ENCODE measurements at regions not wholly inside any gene's neighbourhood (a gene's known extent, or its start where the extent isn't known, plus 50 kb on each side); places are given as distances from the start of the nearest gene placed in this dataset.

- Histone ChIP-seq H3K27me3 (replicated peaks; ENCODE audit: control insufficient read depth, insufficient read depth, low read length) (no peaks in the 10 kb centered on the region; the same call in 1 of the 2 replicates), H3K36me3 (ENCODE audit: control insufficient read depth, insufficient read depth, low read length) (no peaks in the 10 kb centered on the region), H3K4me3 (replicated peaks; ENCODE audit: low read depth, low read length) (no peak overlapping the region)
- DNase-seq (ENCODE audit: extremely low read depth, insufficient read length), result no peak
- TF ChIP-seq CTCF (IDR thresholded peaks at IDR 0.05; ENCODE audit: insufficient read depth, low read length, poor library complexity, severe bottlenecking), result no peak
These were observed 202.1 kb downstream of the RHOU start for GRCh38 chr1:228937351-228937750.

GRCh38 chr1:228937851-228938536 lies 202.7 kb downstream of the RHOU start:
- no peaks in the 10 kb centered on the region; the same call in 1 of the 2 replicates for H3K27me3 ChIP-seq (replicated peaks; ENCODE audit: control insufficient read depth, insufficient read depth, low read length)
- TF ChIP-seq CTCF (IDR thresholded peaks at IDR 0.05; ENCODE audit: insufficient read depth, low read length, poor library complexity, severe bottlenecking), result no peak
- no peaks in the 10 kb centered on the region for H3K36me3 ChIP-seq (ENCODE audit: control insufficient read depth, insufficient read depth, low read length)
- H3K4me3 ChIP-seq (replicated peaks; ENCODE audit: low read depth, low read length), result no peak overlapping the region
- no peak for DNase-seq (ENCODE audit: extremely low read depth, insufficient read length)

- no peak for DNase-seq (ENCODE audit: extremely low read depth, insufficient read length)
- no peaks in the 10 kb centered on the region for H3K36me3 ChIP-seq (ENCODE audit: control insufficient read depth, insufficient read depth, low read length)
- no peaks in the 10 kb centered on the region; the same call in 1 of the 2 replicates for H3K27me3 ChIP-seq (replicated peaks; ENCODE audit: control insufficient read depth, insufficient read depth, low read length)
- no peak overlapping the region for H3K4me3 ChIP-seq (replicated peaks; ENCODE audit: low read depth, low read length)
- no peak for TF ChIP-seq CTCF (IDR thresholded peaks at IDR 0.05; ENCODE audit: insufficient read depth, low read length, poor library complexity, severe bottlenecking)
These were observed 203.2 kb downstream of the RHOU start for GRCh38 chr1:228938537-228938901.

- DNase-seq (ENCODE audit: extremely low read depth, insufficient read length), result no peak
- Histone ChIP-seq H3K4me3 (replicated peaks; ENCODE audit: low read depth, low read length) (no peak overlapping the region), H3K27me3 (replicated peaks; ENCODE audit: control insufficient read depth, insufficient read depth, low read length) (no peaks in the 10 kb centered on the region; the same call in 1 of the 2 replicates), H3K36me3 (ENCODE audit: control insufficient read depth, insufficient read depth, low read length) (no peaks in the 10 kb centered on the region)
- TF ChIP-seq CTCF (IDR thresholded peaks at IDR 0.05; ENCODE audit: insufficient read depth, low read length, poor library complexity, severe bottlenecking), result no peak
These were observed 203.9 kb downstream of the RHOU start for GRCh38 chr1:228939001-228939691.

GRCh38 chr1:228939881-228940392 lies 204.7 kb downstream of the RHOU start:
- TF ChIP-seq CTCF (IDR thresholded peaks at IDR 0.05; ENCODE audit: insufficient read depth, low read length, poor library complexity, severe bottlenecking), result no peak
- no peak for DNase-seq (ENCODE audit: extremely low read depth, insufficient read length)

More at GRCh38 chr1:228939881-228940392, 204.7 kb downstream of the RHOU start:
- Histone ChIP-seq H3K36me3 (ENCODE audit: control insufficient read depth, insufficient read depth, low read length) (no peaks in the 10 kb centered on the region), H3K27me3 (replicated peaks; ENCODE audit: control insufficient read depth, insufficient read depth, low read length) (no peaks in the 10 kb centered on the region; the same call in 1 of the 2 replicates), H3K4me3 (replicated peaks; ENCODE audit: low read depth, low read length) (no peak overlapping the region)
